WERI-Rb-1 (cell line): ENCODE measurements at regions not wholly inside any gene's neighbourhood (a gene's known extent, or its start where the extent isn't known, plus 50 kb on each side); places are given as distances from the start of the nearest gene placed in this dataset.

ENCODE experiments used
- DNase-seq: peaks from one replicate; pipeline ENCODE4 v3.0.0-alpha.2; 2020
- H3K27ac ChIP-seq: fragments of 250-450 bp; sonication (Bioruptor Pico); 2 replicates; pipeline ENCODE4 v1.5.1; 2020; ENCODE audit warnings: mild to moderate bottlenecking, moderate library complexity
- H3K27me3 ChIP-seq: fragments of 250-450 bp; sonication (Bioruptor Pico); 2 replicates; pipeline ENCODE4 v1.5.1; 2021; ENCODE audit warnings: mild to moderate bottlenecking, low read depth, moderate library complexity; ENCODE audit not compliant: insufficient read depth, severe bottlenecking
- H3K36me3 ChIP-seq: fragments of 250-450 bp; sonication (Bioruptor Pico); 2 replicates; pipeline ENCODE4 v1.5.1; 2020; ENCODE audit warnings: mild to moderate bottlenecking, moderate library complexity
- H3K4me3 ChIP-seq: 2 replicates; pipeline ENCODE4 v1.5.1; 2011; ENCODE audit warnings: low read depth, mild to moderate bottlenecking, control low read depth, low read length
- H3K9me3 ChIP-seq: fragments of 250-450 bp; sonication (Bioruptor Pico); 2 replicates; pipeline ENCODE4 v1.5.1; 2021; ENCODE audit warnings: mild to moderate bottlenecking, moderate library complexity; ENCODE audit not compliant: severe bottlenecking
- TF ChIP-seq, protein P1 (sequence below): IDR thresholded peaks from 2 replicates; pipeline ENCODE4 v1.5.1; 2011; ENCODE audit warnings: low read depth, mild to moderate bottlenecking, control low read depth, inconsistent platforms, low read length

DNA sequence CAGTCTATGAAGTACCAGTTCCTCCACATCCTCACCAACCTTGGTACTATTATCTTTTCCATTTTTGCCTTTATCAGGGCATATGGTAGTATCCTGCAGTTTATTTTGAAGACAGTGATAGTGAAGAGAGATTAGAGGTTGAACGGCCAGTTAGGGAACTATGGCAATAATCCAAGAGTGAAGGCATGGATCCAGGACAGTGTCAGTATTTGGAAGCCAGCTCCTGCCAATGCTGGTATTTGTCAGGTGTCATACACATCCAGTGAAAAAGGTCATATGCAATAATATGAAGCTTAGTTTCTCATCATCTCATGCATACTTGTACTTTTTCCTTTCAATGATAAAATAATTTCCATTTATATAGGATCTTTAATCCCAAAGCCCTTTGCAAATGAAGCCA lies 56.8 kb upstream of the KCNMB2 start:
- TF ChIP-seq, protein P1, sequence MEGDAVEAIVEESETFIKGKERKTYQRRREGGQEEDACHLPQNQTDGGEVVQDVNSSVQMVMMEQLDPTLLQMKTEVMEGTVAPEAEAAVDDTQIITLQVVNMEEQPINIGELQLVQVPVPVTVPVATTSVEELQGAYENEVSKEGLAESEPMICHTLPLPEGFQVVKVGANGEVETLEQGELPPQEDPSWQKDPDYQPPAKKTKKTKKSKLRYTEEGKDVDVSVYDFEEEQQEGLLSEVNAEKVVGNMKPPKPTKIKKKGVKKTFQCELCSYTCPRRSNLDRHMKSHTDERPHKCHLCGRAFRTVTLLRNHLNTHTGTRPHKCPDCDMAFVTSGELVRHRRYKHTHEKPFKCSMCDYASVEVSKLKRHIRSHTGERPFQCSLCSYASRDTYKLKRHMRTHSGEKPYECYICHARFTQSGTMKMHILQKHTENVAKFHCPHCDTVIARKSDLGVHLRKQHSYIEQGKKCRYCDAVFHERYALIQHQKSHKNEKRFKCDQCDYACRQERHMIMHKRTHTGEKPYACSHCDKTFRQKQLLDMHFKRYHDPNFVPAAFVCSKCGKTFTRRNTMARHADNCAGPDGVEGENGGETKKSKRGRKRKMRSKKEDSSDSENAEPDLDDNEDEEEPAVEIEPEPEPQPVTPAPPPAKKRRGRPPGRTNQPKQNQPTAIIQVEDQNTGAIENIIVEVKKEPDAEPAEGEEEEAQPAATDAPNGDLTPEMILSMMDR: no peak
- no peaks in the 10 kb centered on the region for H3K27me3 ChIP-seq
- H3K9me3 ChIP-seq: no peaks in the 10 kb centered on the region
- no peaks in the 10 kb centered on the region for H3K36me3 ChIP-seq
- no peak overlapping the region for H3K4me3 ChIP-seq
- no peak for DNase-seq
- H3K27ac ChIP-seq: no peak overlapping the region

DNA sequence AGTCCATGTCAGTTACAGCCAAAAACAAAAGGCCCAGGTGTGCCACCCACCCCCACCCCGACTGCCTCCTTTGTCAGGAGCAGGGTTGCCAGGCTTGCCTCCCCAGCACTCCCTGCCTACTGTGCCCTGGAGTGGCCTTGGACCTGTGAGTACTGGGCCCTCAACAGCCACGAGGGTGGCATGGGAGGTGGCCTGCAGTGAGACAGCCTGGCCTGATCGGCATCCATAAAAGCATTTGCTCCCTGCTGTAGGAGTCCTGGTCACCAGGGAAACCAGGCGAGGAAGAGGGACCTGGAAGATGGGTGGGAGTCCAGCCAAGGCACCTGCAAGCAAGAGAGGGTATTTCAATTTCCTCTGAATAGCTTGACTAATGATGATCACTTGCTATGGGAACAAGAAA lies 56.4 kb upstream of the KCNMB2 start:
- TF ChIP-seq, protein P1: no peak
- no peak overlapping the region for H3K27ac ChIP-seq
- H3K27me3 ChIP-seq: no peaks in the 10 kb centered on the region
- no peaks in the 10 kb centered on the region for H3K36me3 ChIP-seq
- DNase-seq: no peak
- H3K9me3 ChIP-seq: no peaks in the 10 kb centered on the region
- no peak overlapping the region for H3K4me3 ChIP-seq

GRCh38 chr3:178480274-178480673 lies 56.0 kb upstream of the KCNMB2 start:
- TF ChIP-seq, protein P1: no peak
- H3K9me3 ChIP-seq: no peaks in the 10 kb centered on the region
- H3K27me3 ChIP-seq: no peaks in the 10 kb centered on the region
- no peak for DNase-seq
- no peak overlapping the region for H3K27ac ChIP-seq
- no peak overlapping the region for H3K4me3 ChIP-seq
- no peaks in the 10 kb centered on the region for H3K36me3 ChIP-seq

GRCh38 chr3:178480795-178481194 lies 55.4 kb upstream of the KCNMB2 start:
- Histone ChIP-seq H3K9me3 (no peaks in the 10 kb centered on the region), H3K4me3 (no peak overlapping the region), H3K27me3 (no peaks in the 10 kb centered on the region), H3K27ac (no peak overlapping the region), H3K36me3 (no peaks in the 10 kb centered on the region)
- no peak for DNase-seq
- TF ChIP-seq, protein P1: no peak

DNA sequence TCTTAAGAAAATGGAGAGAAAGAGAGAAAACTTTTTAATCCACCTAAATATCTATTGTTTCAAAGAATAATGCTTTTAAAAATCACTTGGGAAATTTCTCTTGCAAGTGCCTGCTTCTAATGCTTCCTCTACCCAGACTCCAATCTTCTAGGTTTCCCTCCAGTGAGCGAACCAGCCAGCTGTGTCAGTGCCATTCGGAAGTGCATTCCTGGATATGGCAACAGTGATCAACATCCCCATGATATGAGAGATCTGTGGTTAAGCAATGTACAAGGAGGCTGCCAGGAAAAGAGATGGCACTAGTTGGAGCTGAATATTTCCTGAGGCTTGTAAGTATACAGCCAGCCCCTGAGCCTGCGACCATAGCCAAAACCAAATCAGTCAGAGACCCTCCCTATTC lies 53.3 kb upstream of the KCNMB2 start:
- Histone ChIP-seq H3K27me3 (no peaks in the 10 kb centered on the region), H3K36me3 (no peaks in the 10 kb centered on the region), H3K9me3 (no peaks in the 10 kb centered on the region), H3K4me3 (no peak overlapping the region), H3K27ac (no peak overlapping the region)
- TF ChIP-seq, protein P1: no peak
- no peak for DNase-seq

- no peak for DNase-seq
- Histone ChIP-seq H3K9me3 (no peaks in the 10 kb centered on the region), H3K27ac (no peak overlapping the region), H3K4me3 (no peak overlapping the region), H3K36me3 (no peaks in the 10 kb centered on the region), H3K27me3 (no peaks in the 10 kb centered on the region)
- TF ChIP-seq, protein P1: no peak
Observed at GRCh38 chr3:178483704-178484103, 52.5 kb upstream of the KCNMB2 start.
